ENCODE measurements at regions not wholly inside any gene's neighbourhood (a gene's known extent, or its start where the extent isn't known, plus 50 kb on each side); places are given as distances from the start of the nearest gene placed in this dataset.

DNA sequence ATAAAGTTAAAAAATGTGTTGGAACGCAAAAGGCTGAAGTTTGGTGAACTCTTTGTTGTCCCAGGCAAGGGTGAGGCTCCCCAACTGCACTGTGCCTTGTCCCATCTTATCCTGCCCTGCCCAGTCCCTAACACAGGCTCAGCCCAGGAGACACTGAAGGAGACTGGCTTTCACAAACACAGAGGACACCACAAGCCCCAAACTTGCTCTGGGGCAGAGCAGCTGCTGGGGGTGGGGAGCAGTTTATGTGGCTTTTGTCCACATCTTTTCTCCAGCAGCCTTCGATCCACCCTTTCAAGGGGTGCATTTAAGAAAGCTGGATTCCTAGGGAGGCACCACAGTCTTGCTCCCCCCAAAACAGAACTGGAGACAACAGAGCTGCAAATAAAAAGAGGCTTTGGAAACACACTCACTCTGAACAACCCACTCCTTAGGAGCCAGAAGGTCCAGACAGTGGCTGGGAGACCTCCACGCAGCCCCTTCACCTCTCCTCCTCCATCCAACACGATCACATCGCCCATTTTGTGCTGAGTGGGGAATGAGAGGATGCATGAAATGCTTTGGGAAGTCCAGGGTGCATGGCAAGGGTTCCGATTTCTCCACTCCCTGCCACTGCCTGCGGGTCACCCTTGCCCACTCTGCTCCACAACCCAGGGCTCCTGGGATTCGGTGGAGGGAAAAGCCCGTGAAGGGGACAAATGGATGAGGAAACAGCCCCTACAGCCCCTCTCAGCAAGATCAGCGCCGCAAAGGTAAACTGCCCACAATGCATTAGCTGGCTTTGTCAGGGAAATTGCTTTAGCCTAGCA, 260.5 kb upstream of the TLE3 start:
- no peak for DNase-seq

DNA sequence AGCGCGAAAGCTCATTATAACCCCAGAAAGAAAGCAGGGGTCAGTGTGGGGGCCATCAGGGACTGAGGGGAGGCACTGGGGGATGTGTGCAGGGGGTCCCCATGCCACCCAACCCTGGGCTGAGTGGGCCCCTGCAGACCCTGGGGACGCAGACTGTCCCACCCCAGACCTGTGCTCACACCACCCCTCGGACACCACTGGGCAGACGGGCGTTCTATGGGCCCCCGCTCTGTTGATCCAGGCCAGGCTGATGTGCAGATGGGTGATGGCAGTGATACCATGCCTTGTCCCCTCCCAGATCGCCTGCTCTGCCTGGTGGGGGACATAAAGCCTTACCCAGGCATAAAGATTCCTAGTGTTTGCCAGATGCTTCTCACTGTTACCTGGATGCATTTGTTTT, 259.7 kb upstream of the TLE3 start:
- no peak for DNase-seq

DNA sequence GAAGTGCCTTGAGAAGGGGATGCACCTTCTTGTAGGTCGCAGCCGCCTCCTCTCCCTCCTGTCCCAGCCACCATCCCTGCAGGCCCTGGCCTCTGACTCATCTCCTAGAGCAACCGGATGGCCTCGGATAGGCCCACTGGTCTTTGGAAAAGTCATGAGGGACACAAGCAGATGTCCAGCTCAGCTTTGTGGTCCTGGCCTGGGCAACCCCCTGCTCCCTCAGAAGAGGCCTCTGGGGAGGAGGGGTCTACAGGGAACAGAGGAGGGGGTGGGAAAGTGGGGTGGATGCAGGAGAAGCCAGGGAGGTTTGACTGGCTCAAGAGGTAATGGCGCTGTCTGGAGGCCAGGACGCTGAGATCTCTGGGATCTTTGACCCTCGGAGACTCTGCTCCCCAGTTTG, 259.2 kb upstream of the TLE3 start:
- no peak for DNase-seq

DNA sequence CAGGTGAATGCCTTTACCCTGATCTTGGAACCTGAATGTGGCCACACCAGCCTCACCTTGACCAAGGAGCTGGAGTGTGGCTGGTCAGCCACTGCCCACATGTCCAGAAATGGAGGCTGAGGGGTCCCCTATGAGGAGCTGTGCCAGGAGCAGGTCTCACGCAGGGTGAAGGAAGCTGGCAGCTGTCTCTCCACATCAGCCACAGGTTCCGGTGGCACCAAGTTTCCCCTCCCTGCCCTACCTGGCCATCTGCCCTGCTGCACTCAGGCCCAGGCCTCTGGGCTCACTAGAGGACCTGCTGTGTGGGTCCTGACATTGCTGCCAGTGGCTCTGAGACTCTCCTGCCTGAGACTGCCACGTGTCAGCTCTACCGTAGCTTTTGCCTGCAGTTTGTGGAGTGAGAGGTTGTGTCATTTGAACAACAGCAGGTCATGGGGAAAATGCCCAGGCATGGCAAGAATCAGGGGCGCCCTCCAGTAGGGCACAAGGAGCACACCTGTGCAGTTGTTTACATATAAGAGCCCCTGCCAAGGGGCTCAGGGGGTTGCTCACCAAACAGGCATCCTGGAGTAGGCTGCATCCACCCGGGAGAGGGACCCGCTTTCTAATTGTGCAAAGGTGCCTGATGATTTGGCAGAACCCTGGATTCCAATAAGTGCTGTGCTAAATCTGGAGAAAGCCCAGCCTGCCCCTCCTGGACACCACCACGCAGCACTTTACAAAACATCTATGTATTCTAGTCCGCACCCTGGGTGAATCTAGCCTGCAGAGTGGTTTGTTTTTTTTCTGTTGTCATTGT, 258.5 kb upstream of the TLE3 start:
- no peak for DNase-seq

DNA sequence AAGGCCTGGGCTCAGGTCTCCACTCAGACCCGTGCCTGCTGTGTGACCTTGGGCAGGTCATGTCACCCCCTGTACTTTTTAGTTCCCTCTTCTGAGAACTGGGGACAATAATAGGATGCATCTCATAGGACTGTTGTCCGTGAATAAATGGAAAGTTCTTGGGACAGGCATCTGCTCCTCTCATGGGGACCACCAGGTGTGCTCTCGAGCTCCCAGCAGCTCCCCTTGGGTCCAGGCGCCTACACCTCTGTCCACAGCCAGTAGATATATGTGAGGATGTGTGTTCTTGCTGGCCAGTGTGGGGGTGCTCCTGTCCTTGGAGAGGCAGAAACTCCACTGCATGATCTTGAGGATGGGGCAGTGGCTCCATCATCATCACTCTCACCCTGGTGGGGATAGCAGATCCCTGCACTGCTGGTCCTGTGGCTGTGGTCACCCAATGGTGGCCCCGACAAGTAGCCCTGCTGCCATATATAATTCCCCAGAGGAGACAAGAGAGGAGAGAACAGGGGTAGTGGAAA, 257.6 kb upstream of the TLE3 start:
- DNase-seq, result no peak

DNA sequence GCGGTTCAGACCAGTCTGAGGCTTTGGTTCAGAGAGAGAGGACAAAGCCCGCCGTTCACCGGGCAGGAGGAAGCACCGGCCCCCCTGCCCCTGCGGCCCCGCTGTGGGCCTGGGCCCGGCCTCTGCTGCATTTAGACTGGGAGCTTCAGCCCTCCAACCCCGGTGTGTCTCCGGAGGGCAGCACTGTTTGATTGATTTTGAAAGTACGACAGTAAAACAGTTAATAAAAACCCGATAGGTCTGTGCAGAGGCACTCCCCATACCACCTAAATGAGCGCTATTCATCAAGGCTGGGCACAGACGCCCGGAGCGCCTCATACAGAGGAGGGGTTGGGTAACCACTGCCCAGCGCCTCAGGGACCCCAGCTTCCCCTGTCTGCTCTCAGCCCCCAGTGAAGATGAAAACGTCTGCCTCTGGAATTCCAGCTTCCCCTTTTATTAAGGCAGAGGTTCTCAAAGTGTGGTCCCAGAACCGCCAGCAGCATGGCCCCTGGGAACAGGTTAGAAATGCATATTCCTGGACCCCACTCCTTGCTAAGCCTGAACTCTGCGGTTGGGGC, 256.7 kb upstream of the TLE3 start:
- no peak for DNase-seq

DNA sequence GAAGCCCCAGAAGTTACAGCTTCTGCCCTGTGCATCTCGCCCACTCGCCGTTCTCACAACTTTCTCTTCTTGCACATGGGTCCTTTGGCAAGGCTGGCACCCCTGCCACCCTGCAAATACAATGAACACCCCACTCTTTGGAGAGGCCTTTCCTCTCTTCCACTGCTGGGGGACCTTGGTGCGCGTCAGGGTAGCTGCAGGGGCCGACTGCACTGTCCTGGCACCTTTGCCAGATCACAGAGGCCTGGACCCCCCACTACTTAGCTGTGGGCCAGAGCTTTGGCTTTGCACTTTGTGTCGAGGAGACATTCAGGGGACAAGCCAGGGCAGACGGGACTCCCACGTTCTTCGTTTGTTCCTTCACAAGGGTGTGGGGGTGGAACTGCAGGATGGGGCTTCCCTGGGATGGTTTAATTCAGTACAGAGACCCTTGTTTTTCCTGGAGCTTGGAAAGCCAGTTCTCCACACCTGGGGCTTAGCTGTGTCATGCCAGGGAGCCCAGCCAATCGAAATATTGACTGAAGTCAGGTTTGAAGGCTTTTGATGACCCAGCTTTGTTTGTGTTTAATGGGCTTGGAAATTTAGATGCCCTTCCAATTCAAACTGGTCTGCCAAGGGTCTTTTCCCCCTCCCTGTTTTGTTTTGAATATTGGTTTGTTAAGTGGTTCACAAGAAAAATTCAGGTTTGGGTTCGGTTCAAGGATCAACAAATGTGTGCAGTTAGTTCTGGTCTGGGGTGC, 256.1 kb upstream of the TLE3 start:
- no peak for DNase-seq

DNA sequence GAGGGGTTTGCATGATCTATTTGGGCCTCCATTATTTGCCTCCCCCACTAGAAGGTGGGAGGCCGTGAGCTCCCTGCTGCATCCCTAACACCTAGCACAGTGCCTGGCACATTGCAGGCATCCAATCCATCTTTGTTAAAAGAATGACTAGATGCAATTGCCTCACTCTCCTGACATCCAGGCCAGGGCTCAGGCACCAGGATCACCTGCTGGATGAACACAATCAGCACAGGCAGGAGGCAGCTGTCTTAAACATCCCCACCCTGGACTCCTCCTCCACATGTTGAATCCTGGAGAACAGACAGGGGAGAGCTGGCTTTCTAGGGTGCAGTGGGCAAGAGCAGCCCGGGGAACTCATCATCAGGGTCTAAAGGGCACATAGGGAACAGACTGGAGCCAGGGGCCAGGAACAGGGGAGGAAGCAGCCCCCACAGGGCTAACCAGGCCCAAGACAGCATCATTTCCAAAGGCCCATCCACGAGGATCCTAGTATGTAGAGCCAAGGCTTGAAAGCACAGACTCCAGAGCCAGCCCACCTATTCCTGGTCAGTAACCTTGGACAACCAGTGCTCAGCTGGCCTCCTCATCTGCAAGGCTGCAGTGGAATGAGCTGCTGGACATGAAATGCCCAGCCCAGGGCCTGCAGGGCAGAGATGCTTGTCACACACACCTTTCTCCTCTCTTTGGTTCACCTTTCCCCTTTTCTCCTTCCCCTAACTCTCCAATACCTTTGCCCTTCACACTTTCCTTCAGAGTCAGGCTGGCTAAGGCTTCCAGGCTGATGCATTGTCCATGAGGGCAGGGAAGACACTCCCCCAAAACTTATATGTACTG, 254.4 kb upstream of the TLE3 start:
- no peak for DNase-seq

DNA sequence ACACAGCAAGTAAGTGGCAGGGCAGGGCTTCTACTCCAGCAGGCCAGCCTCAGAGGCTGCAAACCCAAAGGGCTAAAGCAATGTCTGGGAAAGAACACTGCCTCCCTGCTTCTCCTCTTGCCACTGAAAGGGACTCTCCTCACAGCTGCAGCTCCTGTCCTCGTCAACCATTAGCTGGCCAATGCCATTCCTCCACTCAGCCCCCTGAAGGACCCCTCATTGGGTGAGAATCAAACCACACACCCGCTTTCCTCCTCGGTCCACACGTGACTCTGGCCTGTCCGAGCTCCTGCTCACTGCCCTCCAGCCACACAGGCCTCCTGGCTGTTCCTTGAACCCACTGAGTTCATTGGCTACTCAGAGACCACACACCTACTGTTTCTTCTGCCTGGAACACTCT, 253.7 kb upstream of the TLE3 start:
- DNase-seq, result no peak

DNA sequence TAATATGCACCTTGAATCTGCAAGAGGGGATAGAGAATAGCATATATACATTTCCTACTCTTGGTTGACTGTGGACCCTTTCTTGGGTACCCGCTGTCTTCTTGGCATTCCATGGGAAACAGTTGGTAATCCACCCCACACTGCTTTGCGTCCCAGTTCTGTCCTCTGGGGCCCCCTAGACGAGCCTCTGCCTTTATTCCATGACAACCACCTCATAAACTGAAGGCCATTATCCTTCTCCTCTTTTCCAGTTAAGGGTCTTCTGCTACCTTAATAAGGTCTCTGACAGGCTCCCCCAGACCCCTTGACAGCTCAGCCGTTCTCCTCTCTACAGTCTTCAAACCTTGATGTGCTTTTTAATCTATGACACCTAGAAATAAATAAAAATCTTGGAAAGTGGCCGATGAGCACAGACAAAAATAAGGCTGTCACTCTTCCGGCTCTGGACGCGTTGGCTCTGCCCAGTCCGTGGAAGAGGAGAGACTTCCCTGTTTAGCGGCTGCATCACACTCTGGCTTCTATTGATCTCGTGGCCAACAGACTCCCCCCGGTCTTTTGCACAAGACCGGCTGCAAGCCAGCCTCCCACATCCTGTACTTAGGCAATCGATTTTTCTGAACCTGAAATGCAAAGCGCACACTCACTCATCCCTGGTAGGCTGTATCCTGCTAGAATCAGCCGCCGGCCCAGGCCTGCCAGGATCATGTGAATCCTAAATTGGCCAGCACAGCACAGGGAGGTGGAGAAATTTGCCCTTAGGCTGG, 251.0 kb upstream of the TLE3 start:
- peak in 1 of 2 experiments; percentile 31 for DNase-seq

DNA sequence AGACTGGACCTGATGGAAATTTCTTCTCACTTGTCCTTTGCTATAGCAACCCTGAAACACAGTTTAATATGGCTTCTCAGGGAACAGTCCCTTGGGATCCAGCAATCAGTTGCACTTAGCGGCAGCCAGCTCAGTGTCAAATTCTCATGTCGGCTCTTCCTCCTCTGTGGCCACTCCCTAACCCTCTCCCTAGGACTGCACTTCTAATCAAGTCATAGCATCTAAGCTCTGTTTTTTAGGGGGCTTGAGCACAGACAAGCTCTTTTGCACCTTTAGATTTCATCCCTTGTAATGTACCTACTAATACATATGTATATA, 250.5 kb upstream of the TLE3 start:
- DNase-seq, result peak; percentile 80 to 87

DNA sequence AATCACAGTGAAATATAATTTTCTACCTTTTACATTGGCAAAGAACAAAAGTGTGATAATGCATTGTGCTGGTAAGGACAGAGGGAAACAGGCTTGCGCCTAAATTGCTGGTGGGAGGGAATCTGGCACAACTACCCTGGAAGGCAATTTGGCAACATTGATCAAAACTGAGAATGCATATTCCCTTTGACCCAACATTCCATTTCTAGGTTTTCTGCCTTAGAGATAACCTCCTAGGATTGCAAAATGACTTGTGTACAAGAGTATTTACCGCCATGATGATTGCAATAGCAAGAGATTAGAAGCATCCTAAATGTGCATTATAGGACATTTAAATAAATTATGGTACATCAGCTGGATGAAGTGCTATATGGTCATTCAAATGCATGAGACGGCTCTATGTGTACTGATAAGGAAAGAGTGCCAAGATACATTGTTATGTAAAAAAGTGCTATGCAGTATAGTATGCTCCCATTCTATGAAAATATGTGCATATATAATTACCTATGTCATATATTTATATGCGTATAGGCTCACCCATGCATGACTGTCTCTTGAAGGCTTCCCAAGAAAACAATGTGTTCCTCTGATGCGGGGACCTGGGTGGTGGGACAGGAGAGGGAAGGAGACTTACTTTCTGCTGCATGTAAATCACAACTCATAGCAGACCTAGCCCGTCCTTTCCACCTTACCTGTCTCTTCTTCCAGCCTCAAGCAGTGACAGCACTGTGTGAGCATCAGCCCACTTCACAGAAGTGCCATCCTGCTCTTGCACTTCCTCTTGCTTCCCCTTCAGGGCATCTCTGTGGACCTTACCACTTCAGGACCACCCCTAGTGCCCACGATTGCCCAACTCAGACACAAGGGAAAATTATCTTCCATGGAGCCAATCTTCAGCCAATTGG, 249.9 kb upstream of the TLE3 start:
- DNase-seq, result peak in 1 of 2 experiments; percentile 87

DNA sequence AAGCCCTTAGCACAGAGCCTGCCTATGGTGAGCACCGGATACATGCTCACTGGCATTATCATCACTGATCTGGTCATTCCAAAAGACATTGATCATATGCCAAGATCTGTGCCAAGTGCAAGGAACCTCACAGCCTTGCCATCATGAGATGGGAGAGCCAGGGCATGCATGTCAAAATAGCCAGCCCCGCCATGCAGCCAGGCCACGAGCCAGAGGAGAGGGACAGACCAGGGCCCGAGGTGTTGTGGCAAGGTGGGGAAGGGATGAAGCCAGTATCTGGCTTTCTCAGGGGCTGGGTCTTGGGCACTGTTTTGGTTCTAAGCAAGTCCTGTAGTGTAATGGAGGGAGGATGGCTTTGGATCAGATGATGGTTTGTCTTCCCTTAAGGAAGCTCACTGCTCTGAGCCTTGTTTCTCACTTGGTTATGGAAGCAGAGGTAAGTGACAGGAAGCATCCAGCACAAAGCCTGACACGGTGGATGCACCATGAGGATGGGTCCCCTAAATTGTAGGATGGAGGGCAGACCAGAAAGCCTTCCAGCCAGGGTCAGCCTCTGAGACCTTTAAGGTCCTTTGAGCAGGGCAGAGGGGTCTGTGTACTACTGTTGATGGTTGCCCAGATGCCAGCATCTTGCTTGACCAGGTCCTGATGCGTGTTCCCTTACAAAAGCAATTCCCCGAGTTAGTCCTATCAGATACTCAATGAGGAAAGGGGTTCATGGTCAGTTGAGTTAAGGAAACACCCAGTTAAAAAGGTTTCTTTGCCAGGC, 247.7 kb upstream of the TLE3 start:
- no peak for DNase-seq

DNA sequence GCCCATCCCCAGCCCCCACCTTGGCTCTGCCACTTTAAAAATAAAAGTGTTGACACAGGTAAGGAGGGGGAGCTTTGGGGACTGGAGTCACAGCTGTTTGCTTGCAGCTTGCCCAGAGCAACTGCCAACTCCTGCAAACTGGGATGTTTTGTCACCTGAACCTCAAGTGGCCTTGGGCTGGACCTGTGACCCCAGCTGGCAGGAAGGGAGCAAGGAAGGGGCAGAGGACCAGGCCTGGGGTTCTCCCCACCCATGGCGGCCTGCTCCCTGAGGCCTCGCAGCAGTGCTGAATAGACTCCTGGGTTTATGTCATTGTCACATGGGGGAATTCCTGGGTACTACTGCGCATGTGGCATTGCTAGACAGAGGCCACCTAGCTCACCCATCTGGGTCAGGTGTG, 246.9 kb upstream of the TLE3 start:
- DNase-seq, result peak in 1 of 2 experiments; percentile 21

DNA sequence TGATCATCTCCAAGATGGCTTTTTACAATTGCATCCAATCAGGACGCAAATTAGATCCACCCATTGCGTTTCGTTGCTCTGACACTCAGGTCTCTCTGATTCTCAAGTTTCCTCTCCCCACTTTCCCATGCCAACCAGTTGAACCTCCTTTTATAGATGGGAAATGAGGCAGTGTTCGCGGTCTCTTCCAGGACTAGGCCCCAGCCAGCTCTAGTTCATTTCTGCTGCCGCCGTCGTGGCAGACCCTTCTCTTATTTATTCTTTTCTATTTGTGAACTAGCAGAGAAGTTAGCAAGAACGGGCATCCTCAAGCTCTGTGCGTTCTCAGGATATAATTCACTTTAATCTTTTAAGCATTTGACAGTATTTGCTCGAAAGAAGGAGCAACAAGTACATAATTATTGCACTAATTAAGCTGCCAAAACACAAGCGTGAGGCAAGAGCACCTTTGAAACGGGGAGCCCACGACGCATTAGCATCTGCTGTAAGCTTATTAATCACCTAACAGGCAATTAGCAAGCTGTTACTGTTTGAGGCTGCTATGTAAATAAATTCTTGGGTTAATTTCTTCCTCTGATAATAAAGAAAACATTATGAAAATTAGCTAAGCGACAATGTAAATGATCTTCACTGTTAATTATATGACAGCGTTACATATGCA, 246.4 kb upstream of the TLE3 start:
- DNase-seq, result no peak

DNA sequence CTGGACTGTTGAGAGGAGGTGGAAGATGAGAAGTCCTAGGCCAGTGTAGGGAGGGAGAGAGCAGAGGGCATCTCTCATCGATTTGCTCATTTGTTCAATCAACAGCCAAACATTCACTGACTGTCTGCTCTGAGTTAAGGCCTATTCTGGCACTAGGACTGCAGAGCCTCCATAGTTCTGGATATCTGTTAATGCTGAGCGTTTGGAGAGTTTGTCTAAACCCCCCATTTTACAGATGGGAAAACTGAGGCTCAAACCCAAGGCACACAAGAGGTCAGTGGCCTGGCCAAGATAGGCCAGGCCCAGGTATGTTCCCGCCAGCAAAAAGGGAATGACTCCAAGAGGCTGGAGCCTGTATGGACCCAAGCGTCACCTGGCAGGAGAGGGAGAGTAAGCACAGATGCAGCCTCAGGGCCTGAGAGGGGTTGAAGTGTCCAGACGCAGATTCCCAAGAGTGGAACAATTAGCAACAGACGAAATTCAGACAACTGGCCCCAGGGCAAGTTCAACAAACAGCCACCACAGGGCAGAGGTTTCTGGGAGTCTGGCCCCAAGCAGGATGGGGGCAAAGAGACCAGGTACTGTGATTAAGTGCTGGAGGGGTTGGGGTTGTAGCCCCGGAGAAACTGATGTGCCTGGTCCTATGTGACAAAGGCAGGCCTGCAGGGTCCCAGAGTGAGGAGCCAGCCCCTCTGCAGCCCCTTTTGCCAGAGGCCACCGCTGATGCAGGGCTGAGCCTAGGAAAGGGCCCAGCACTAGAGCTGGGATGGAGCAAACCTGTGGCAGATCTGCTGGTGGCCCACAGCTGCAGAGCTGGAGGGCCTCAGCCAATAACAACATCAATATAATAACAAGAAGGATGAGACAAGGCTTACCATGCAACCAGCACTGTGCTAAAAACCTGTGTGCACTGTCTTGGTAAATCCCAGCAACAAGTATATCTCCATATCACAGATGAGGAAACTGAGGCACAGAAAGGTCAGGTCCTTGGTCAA, 245.1 kb upstream of the TLE3 start:
- DNase-seq, result no peak

DNA sequence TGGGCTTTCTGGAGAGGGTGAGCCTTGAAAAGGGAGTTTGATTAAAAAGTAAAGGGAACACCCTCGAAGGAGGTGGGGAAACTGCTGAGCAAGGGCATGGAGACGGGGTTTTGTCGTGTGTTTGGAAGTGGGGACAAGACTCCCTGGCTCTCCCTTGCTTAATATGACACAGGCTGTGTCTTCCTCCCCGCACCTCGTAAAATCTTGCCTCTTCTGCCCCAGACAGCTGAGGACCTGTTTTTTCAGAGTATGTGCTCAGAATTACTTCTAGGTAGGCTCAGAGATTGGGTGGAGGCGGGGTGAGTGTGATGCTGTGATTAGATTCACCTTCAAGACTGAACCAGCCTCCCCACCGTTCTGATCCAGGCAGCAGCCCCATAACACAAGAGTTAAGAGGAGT, 244.4 kb upstream of the TLE3 start:
- DNase-seq, result no peak

DNA sequence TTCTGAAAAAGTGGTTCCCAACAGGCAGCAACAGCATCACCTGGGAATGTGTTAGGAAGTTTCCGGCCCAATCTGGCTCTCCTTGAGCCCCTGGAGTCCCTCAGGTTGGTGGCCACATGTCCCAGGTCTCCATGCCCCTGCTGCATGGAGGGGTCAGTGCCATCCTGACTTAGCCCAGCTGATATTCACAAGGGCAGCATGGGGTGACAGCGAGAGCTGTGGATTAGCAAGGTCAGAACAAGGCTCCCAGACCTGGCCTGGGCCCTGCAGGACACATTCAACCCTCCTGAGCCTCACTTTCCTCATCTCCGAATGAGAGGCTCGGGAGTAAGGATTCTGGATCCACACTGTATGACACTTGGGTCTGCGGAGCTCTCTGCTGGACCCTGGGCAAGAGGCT, 243.8 kb upstream of the TLE3 start:
- no peak for DNase-seq
